Parathyroid adenoma (tissue), 2 donors: ENCODE measurements at regions not wholly inside any gene's neighbourhood (a gene's known extent, or its start where the extent isn't known, plus 50 kb on each side); places are given as distances from the start of the nearest gene placed in this dataset.
"Not testable (repeated sequence)": the region's sequence is repeated elsewhere in the genome, so short reads cannot be mapped to it uniquely, and the experiment has no call there.

Experiments used
- H2AFZ ChIP-seq: fragments of 300-600 bp; sonication (generic); one replicate; pipeline ENCODE4 v1.7.0; 2017; ENCODE audit warnings: antibody characterized with exemption, mild to moderate bottlenecking
- H3K27ac ChIP-seq: fragments of 300-600 bp; sonication (generic); one replicate; pipeline ENCODE4 v1.7.0; 2017
- H3K27me3 ChIP-seq: fragments of 300-600 bp; sonication (generic); one replicate; pipeline ENCODE4 v1.7.0; 2017; ENCODE audit warnings: low read length; ENCODE audit not compliant: control insufficient read depth, insufficient read depth
- H3K36me3 ChIP-seq: fragments of 300-600 bp; sonication (generic); one replicate; pipeline ENCODE4 v1.7.0; 2017; ENCODE audit warnings: low read length; ENCODE audit not compliant: control insufficient read depth, insufficient read depth
- H3K4me1 ChIP-seq: fragments of 300-600 bp; sonication (generic); one replicate; pipeline ENCODE4 v1.7.0; 2017; ENCODE audit warnings: control low read depth
- H3K4me2 ChIP-seq: fragments of 300-600 bp; sonication (generic); one replicate; pipeline ENCODE4 v1.7.0; 2017; ENCODE audit warnings: low read length
- H3K4me3 ChIP-seq: fragments of 300-600 bp; sonication (generic); one replicate; pipeline ENCODE4 v1.7.0; 2017; ENCODE audit warnings: low read depth, low read length
- H3K79me2 ChIP-seq: fragments of 300-600 bp; sonication (generic); one replicate; pipeline ENCODE4 v1.7.0; 2017; ENCODE audit warnings: control low read depth
- H3K9ac ChIP-seq: fragments of 300-600 bp; sonication (generic); one replicate; pipeline ENCODE4 v1.7.0; 2017; ENCODE audit warnings: mild to moderate bottlenecking
- H3K9me3 ChIP-seq: fragments of 300-600 bp; sonication (generic); one replicate; pipeline ENCODE4 v1.7.0; 2017; ENCODE audit warnings: low read length; ENCODE audit not compliant: control insufficient read depth
- donor health status: primary hyperparathyroidism.

DNA sequence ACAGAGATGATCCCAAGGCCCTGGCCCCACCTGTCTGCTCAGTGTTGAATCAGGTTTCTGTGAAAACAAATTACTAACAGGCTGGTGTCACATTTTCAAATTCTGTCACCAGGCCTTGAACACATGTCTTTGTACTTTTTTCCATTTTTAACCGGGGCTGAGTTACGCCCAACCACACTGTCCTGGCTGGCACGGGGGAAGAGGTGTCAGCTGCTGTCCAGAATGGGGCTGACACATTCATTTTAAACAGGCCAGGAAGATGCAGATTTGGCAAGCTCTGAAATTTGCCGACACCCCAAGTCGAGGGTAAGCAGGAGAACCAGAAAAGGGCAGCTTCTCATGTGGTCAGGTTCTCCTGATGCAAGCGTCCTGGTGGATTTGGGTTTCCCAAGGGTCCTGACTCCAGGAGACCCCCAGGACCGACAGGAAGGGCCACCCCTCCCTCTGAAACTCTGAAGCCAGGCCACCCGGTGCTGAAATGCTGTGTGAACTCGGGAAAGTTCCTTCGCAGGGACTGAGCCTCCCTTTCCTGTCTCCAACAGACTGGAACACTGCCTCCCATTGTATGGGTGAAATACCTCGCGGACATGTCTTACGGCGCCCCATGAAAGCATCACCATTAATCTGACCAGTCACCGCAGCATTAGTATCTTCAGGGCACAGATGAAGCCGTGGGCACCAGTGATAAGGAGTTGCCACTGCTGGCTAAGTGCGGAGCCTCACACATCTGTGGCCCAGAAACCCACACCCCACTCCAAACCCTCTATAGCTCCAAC is 90.5 kb upstream of the METTL9 start:
- not testable (repeated sequence) for H3K9me3 ChIP-seq, H2AFZ ChIP-seq, H3K27ac ChIP-seq, H3K4me2 ChIP-seq, H3K4me1 ChIP-seq, H3K36me3 ChIP-seq, H3K27me3 ChIP-seq, H3K4me3 ChIP-seq, H3K9ac ChIP-seq
- H3K79me2 ChIP-seq: peaks cover 22% of the 10 kb centered on the region

DNA sequence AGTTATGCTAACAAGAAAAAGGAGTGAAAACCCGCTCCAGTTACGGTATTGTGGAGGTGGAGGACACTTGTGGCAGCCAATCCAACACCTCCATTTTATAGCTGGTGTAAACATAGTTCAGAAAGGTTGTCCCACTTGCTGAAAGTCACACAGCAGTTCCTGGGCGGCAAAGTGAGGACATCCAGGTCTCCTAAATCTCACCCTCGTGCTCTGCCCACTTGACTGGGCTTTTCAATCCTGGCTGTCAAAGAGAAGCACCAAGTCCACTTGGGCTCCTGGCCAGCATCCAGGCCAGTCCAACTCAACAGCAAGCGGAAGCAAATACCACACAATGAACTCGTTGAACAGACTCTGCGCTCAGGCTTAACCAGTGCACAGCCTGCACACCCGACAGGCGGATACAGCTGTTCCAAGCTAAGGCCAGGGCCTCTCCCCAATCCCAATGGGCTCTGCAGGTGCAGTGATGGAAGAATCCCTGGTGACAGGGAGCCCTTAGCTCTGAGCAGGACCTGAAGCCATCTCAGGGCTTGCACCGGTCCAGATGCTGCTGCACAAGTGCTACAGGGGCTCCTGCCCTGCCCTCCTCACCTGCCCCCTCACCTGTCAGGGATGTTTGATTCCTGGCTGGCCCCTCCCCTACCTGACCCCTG is 89.8 kb upstream of the METTL9 start:
- H3K9ac ChIP-seq, H3K4me2 ChIP-seq, H2AFZ ChIP-seq, H3K9me3 ChIP-seq, H3K27me3 ChIP-seq, H3K4me1 ChIP-seq, H3K36me3 ChIP-seq, H3K4me3 ChIP-seq, H3K27ac ChIP-seq: not testable (repeated sequence)
- peaks cover 22% of the 10 kb centered on the region for H3K79me2 ChIP-seq

GRCh38 chr16:21510869-21511255 is 88.5 kb upstream of the METTL9 start:
- H3K9ac ChIP-seq, H2AFZ ChIP-seq, H3K4me2 ChIP-seq, H3K4me3 ChIP-seq, H3K9me3 ChIP-seq, H3K4me1 ChIP-seq, H3K36me3 ChIP-seq, H3K27ac ChIP-seq, H3K27me3 ChIP-seq: not testable (repeated sequence)
- H3K79me2 ChIP-seq: peaks cover 27% of the 10 kb centered on the region

GRCh38 chr16:21511315-21512210 is 87.8 kb upstream of the METTL9 start:
- H3K4me1 ChIP-seq, H3K4me3 ChIP-seq, H3K9me3 ChIP-seq, H3K4me2 ChIP-seq, H2AFZ ChIP-seq, H3K9ac ChIP-seq, H3K27ac ChIP-seq, H3K27me3 ChIP-seq, H3K36me3 ChIP-seq: not testable (repeated sequence)
- peaks cover 27% of the 10 kb centered on the region for H3K79me2 ChIP-seq

- not testable (repeated sequence) for H3K9me3 ChIP-seq, H3K27me3 ChIP-seq, H3K9ac ChIP-seq, H3K27ac ChIP-seq, H2AFZ ChIP-seq, H3K4me1 ChIP-seq, H3K4me2 ChIP-seq, H3K36me3 ChIP-seq, H3K4me3 ChIP-seq
- peaks cover 27% of the 10 kb centered on the region for H3K79me2 ChIP-seq
These were observed 86.8 kb upstream of the METTL9 start for GRCh38 chr16:21512280-21513192.

DNA sequence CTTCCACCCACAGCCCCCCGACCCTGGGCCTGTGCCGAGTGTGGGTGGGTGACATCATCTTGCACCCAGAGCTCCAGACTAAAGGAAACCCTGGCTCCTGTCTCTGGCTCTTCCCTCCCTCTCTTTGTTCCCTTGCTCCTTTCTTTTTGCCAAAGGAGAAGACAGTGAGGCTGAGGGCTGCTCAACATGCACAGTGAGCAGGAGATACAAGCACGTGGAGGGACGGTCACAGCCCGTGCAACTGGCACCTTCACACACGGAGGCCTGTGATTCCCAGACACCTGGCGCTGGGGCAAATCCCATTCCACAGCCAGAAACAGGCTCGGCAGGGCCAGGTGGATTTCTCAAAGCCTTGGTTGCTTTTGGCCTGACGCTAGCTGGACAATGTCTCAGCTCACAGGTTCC is 86.0 kb upstream of the METTL9 start:
- H3K9ac ChIP-seq, H3K4me3 ChIP-seq, H3K4me1 ChIP-seq, H2AFZ ChIP-seq, H3K4me2 ChIP-seq, H3K27ac ChIP-seq, H3K27me3 ChIP-seq, H3K36me3 ChIP-seq, H3K9me3 ChIP-seq: not testable (repeated sequence)
- H3K79me2 ChIP-seq: peaks cover 29% of the 10 kb centered on the region

GRCh38 chr16:21513812-21514473 is 85.4 kb upstream of the METTL9 start:
- peaks cover 28% of the 10 kb centered on the region for H3K79me2 ChIP-seq
- H3K9me3 ChIP-seq, H3K27me3 ChIP-seq, H3K4me3 ChIP-seq, H3K27ac ChIP-seq, H2AFZ ChIP-seq, H3K36me3 ChIP-seq, H3K9ac ChIP-seq, H3K4me2 ChIP-seq, H3K4me1 ChIP-seq: not testable (repeated sequence)

DNA sequence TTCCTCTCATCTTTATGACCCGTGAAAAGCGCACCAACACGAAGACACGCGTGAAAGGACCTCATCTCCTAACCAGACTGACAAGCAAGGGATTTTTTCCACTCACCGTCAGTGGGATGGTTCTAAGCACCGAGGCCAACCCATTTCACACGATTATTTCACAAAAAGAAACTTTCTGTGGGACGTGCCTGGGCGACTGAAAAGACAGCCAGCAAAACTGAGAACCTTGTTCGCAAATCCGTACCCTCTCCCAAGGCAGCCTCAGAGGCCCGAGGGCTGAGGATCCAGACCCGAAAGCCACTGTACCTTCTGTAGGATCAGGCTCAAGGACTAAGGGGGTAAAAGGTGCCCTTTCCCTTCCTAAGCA is 84.9 kb upstream of the METTL9 start:
- not testable (repeated sequence) for H3K27me3 ChIP-seq, H3K27ac ChIP-seq, H3K4me1 ChIP-seq, H3K4me3 ChIP-seq, H2AFZ ChIP-seq, H3K9ac ChIP-seq, H3K4me2 ChIP-seq, H3K36me3 ChIP-seq, H3K9me3 ChIP-seq
- peaks cover 30% of the 10 kb centered on the region for H3K79me2 ChIP-seq

DNA sequence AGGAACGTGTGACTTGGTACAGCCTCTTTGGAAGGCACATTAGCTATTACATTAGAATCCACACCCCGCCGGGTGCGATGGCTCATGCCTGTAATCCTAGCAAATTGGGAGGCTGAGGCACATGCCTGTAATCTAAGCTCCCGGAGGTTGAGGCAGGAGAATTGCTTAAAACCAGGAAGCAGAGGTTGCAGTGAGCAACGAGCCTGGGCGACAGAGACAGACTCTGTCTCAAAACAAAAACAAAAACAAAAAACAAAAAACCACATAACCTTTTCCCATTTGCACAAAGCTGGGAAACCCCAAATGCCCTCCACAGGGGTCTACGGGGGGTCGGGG is 82.7 kb upstream of the METTL9 start:
- not testable (repeated sequence) for H3K27ac ChIP-seq

DNA sequence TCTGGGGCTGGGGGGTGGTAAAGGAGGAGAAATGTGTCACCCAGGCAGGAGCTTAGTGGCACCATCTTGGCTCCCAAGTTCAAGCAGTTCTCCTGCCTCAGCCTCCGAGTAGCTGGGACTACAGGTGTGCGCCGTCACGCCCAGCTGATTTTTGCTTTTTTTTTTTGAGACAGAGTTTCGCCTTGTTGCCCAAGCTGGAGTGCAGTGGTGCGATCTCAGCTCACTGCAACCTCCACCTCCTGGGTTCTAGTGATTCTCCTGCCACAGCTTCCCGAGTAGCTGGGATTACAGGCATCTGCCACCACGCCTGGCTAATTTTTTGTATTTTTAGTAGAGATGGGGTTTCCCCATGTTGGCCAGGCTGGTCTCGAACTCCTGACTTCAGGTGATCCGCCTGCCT is 82.1 kb upstream of the METTL9 start:
- H3K27ac ChIP-seq, H3K27me3 ChIP-seq, H3K4me2 ChIP-seq, H2AFZ ChIP-seq, H3K4me3 ChIP-seq, H3K4me1 ChIP-seq, H3K36me3 ChIP-seq, H3K9ac ChIP-seq, H3K9me3 ChIP-seq: not testable (repeated sequence)
- peaks cover 22% of the 10 kb centered on the region for H3K79me2 ChIP-seq

More for the DNA sequence above, 82.7 kb upstream of the METTL9 start:
- not testable (repeated sequence) for H3K27me3 ChIP-seq, H3K36me3 ChIP-seq, H3K9ac ChIP-seq, H3K4me1 ChIP-seq, H3K4me3 ChIP-seq, H3K9me3 ChIP-seq, H3K4me2 ChIP-seq, H2AFZ ChIP-seq
- H3K79me2 ChIP-seq: peaks cover 28% of the 10 kb centered on the region
